GM23338 (cell line): ENCODE measurements at regions not wholly inside any gene's neighbourhood (a gene's known extent, or its start where the extent isn't known, plus 50 kb on each side); places are given as distances from the start of the nearest gene placed in this dataset.

Source experiments
- EZH2 ChIP-seq: fragments of 200-600 bp; sonication (generic); IDR thresholded peaks from one replicate; pipeline ENCODE4 v1.8.0; 2017; ENCODE audit warnings: antibody characterized with exemption, mild to moderate bottlenecking, low read depth; ENCODE audit not compliant: unreplicated experiment
- TF ChIP-seq, protein P1 (sequence below), 2 experiments: fragments of 200-600 bp in 1 of 2; sonication (generic) in 1 of 2; conservative IDR thresholded peaks; 2 replicates each; pipeline versions ENCODE4 v1.5.1 to v1.6.1; 2016 to 2017; ENCODE audit warnings: antibody characterized with exemption in 2 of 2, low read depth in 2 of 2, mild to moderate bottlenecking in 2 of 2, moderate library complexity in 1 of 2

DNA sequence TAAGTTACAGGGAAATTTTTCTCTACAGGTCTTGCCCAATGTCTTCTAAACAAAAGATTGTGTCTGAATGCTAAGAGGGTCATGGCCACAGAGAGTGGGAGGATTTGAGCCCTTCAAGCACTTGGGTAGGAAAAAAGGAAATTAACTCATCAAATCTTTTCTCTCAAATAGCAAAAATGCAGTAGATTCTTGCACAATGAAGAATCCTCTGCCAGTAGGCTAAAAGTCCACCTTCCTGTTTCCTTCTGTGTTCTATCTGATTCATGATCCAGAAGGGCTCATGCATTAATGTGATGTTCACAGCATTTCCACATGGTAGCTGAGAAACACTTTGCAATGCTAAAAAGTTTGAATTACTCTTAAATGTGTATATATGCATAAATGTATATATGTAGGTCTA, 177.1 kb downstream of the CD47 start:
- TF ChIP-seq EZH2, result no peak
- TF ChIP-seq, protein P1, sequence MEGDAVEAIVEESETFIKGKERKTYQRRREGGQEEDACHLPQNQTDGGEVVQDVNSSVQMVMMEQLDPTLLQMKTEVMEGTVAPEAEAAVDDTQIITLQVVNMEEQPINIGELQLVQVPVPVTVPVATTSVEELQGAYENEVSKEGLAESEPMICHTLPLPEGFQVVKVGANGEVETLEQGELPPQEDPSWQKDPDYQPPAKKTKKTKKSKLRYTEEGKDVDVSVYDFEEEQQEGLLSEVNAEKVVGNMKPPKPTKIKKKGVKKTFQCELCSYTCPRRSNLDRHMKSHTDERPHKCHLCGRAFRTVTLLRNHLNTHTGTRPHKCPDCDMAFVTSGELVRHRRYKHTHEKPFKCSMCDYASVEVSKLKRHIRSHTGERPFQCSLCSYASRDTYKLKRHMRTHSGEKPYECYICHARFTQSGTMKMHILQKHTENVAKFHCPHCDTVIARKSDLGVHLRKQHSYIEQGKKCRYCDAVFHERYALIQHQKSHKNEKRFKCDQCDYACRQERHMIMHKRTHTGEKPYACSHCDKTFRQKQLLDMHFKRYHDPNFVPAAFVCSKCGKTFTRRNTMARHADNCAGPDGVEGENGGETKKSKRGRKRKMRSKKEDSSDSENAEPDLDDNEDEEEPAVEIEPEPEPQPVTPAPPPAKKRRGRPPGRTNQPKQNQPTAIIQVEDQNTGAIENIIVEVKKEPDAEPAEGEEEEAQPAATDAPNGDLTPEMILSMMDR (conservative IDR thresholded peaks at IDR 0.05; ENCODE audit: low read depth in 2 of 2), result no peak
